ENCODE measurements at regions not wholly inside any gene's neighbourhood (a gene's known extent, or its start where the extent isn't known, plus 50 kb on each side); places are given as distances from the start of the nearest gene placed in this dataset.

DNA sequence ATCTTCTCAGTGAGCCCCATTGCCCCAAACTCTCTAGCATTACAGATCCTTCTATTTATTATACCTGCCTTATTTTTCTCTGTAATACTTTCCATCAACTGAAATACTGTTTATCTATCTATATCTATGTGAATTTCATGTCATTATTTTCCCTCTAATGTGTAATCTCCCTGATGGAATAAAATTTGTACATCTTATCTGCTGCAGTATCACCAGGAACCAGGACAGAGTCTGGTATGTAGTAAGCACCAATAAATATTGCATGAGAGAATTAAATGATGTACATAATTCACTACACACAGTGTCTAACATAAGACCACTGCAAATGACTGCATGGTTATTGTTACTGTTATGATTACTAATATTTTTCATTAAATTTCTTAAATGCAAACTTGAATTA is 759.1 kb downstream of the PRELID2 start:
- TF ChIP-seq POLR2AphosphoS5 (IDR thresholded peaks at IDR 0.05; ENCODE audit: low read depth), result no peak
- TF ChIP-seq, protein P1, sequence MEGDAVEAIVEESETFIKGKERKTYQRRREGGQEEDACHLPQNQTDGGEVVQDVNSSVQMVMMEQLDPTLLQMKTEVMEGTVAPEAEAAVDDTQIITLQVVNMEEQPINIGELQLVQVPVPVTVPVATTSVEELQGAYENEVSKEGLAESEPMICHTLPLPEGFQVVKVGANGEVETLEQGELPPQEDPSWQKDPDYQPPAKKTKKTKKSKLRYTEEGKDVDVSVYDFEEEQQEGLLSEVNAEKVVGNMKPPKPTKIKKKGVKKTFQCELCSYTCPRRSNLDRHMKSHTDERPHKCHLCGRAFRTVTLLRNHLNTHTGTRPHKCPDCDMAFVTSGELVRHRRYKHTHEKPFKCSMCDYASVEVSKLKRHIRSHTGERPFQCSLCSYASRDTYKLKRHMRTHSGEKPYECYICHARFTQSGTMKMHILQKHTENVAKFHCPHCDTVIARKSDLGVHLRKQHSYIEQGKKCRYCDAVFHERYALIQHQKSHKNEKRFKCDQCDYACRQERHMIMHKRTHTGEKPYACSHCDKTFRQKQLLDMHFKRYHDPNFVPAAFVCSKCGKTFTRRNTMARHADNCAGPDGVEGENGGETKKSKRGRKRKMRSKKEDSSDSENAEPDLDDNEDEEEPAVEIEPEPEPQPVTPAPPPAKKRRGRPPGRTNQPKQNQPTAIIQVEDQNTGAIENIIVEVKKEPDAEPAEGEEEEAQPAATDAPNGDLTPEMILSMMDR (IDR thresholded peaks at IDR 0.05; ENCODE audit: insufficient read depth, low read length), result no peak
- TF ChIP-seq REST (IDR thresholded peaks at IDR 0.05; ENCODE audit: insufficient replicate concordance, low read depth), result no peak
- TF ChIP-seq SPI1 (IDR thresholded peaks at IDR 0.05; ENCODE audit: borderline replicate concordance, low read depth), result no peak
